Neural progenitor cell (in vitro differentiated cells): ENCODE measurements at regions not wholly inside any gene's neighbourhood (a gene's known extent, or its start where the extent isn't known, plus 50 kb on each side); places are given as distances from the start of the nearest gene placed in this dataset.

ENCODE experiments used
- EZH2 ChIP-seq: fragments of 200-600 bp; sonication (generic); IDR thresholded peaks from 2 replicates; pipeline ENCODE4 v1.6.1; 2017; ENCODE audit warnings: antibody characterized with exemption, mild to moderate bottlenecking, moderate library complexity
- EZH2phosphoT487 ChIP-seq: fragments of 200-600 bp; sonication (generic); IDR thresholded peaks from 2 replicates; pipeline ENCODE4 v1.6.1; 2017; ENCODE audit warnings: antibody characterized with exemption
- TF ChIP-seq, protein P1 (sequence below): fragments of 200-600 bp; sonication (generic); IDR thresholded peaks from 2 replicates; pipeline ENCODE4 v1.5.1; 2017; ENCODE audit warnings: antibody characterized with exemption, mild to moderate bottlenecking

DNA sequence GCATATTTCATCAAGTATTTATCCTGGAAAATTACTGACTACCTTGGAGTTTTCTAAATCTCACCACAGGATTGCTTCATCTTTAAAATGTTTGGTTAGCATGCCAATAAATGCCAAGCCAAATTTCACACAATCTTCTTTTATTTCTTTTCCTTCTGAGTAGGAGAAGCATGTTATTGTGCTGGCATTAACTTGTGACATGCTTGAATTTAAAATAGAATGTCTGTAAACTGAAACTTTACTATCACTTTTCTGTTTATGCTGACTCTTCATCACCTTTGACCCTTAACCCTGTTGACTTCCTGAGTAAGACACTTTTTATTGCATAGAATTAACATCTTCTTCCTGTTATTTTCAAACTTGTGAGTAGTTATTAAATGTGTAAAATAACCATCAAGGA is 56.2 kb upstream of the LRRTM4 start:
- TF ChIP-seq, protein P1, sequence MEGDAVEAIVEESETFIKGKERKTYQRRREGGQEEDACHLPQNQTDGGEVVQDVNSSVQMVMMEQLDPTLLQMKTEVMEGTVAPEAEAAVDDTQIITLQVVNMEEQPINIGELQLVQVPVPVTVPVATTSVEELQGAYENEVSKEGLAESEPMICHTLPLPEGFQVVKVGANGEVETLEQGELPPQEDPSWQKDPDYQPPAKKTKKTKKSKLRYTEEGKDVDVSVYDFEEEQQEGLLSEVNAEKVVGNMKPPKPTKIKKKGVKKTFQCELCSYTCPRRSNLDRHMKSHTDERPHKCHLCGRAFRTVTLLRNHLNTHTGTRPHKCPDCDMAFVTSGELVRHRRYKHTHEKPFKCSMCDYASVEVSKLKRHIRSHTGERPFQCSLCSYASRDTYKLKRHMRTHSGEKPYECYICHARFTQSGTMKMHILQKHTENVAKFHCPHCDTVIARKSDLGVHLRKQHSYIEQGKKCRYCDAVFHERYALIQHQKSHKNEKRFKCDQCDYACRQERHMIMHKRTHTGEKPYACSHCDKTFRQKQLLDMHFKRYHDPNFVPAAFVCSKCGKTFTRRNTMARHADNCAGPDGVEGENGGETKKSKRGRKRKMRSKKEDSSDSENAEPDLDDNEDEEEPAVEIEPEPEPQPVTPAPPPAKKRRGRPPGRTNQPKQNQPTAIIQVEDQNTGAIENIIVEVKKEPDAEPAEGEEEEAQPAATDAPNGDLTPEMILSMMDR, result no peak
- no peak for TF ChIP-seq EZH2
- TF ChIP-seq EZH2phosphoT487, result no peak
